HAP-1 (cell line): ENCODE measurements at regions not wholly inside any gene's neighbourhood (a gene's known extent, or its start where the extent isn't known, plus 50 kb on each side); places are given as distances from the start of the nearest gene placed in this dataset.
A peak's percentile ranks its signal among the peaks of the same experiment; 100 is the strongest.

Source experiments
- DNase-seq, 2 experiments: peaks; one replicate each; pipeline ENCODE4 v3.0.0-alpha.2; 2016 to 2020; ENCODE audit warnings: low spot score in 2 of 2
- H3K27me3 ChIP-seq: fragments of 250-450 bp; sonication (Bioruptor Pico); 2 replicates; pipeline ENCODE4 v1.5.1; 2020; ENCODE audit warnings: low read depth, mild to moderate bottlenecking, moderate library complexity
- H3K36me3 ChIP-seq: fragments of 250-450 bp; sonication (Bioruptor Pico); replicated peaks from 2 replicates; pipeline ENCODE4 v1.5.1; 2020; ENCODE audit warnings: mild to moderate bottlenecking
- H3K4me1 ChIP-seq: fragments of 250-450 bp; sonication (Bioruptor Pico); 2 replicates; pipeline ENCODE4 v1.5.1; 2020; ENCODE audit warnings: mild to moderate bottlenecking
- H3K4me3 ChIP-seq: fragments of 250-450 bp; sonication (Bioruptor Pico); 2 replicates; pipeline ENCODE4 v1.5.1; 2020; ENCODE audit warnings: mild to moderate bottlenecking, moderate library complexity
- H3K9me3 ChIP-seq: fragments of 250-450 bp; sonication (Bioruptor Pico); 2 replicates; pipeline ENCODE4 v1.5.1; 2020; ENCODE audit warnings: mild to moderate bottlenecking, moderate library complexity
- in situ Hi-C: fragments of 300-500 bp; cut with MboI; formaldehyde crosslinking; loops from 3 replicates; pipeline ENCODE4 v1.14.3; 2020; ENCODE audit warnings: low sequenced_read_pairs, inconsistent platforms, mixed read lengths

DNA sequence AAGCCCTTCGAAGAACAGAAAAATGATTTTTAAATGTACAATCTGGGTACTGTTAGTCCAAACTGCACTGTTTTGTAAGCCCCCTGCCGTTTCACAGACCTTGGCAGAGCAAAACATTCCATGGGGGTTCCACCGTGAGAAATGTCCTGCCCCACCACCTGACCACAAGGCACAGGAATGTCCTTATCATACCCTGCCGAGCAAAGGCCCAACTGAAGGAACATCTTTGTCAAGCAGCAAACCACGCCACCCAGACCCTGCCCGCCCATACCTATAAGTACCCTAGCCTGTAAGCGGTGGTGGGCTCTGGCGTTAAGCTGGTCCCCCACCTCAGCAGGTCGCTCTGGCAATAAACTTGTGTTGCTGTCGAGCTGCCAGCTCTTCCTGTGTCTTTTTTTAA, 181.6 kb upstream of the PZP start:
- H3K36me3 ChIP-seq = no peaks in the 10 kb centered on the region
- peaks cover 4% of the 10 kb centered on the region; the same call in 1 of the 2 replicates for H3K4me1 ChIP-seq
- H3K9me3 ChIP-seq = no peaks in the 10 kb centered on the region
- H3K4me3 ChIP-seq = no peak overlapping the region
- DNase-seq = no peak
- in situ Hi-C loops = no loop called here
- no peaks in the 10 kb centered on the region for H3K27me3 ChIP-seq

DNA sequence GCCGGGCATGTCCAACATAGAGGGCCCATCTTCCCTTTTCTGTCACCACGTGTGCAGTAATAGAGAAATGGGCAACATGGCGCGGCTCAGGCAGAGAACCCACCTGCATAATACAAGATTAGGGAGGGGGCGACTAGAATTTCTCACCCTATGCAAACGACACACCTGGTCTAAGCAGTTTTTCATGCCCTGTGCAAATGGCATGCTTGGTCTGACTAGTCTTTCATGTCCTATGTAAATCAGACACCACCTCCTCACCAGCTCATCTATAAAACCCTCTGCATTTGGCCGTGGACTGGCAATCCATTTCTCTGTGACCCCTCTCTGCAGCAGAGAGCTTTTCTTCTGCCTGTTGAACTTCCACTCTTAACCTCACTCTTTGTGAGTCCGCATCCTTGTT, 180.2 kb upstream of the PZP start:
- no peaks in the 10 kb centered on the region for H3K27me3 ChIP-seq
- H3K4me3 ChIP-seq = no peak overlapping the region
- no peak for DNase-seq
- no peaks in the 10 kb centered on the region for H3K36me3 ChIP-seq
- in situ Hi-C loops = no loop called here
- H3K9me3 ChIP-seq = no peaks in the 10 kb centered on the region
- H3K4me1 ChIP-seq = peaks cover 4% of the 10 kb centered on the region; the same call in 1 of the 2 replicates

DNA sequence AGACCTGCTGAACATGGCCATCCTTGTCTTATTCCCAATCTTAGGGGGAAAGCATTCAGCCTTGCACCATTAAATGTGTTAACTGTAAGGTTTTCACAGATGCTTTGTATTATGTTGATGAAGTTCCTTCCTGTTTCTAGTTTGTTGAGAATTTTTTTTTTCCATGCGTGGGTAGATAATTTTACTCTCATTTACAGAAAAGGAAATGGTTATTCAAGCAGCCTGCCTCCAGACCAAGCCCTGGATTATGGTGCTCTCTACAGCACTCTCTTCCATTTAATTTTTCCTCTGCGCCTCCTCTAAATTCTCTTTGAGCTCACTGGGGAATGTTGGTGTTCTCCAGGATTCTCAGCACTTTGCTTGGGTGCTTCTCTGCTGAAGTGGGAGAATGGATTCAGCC, 179.3 kb upstream of the PZP start:
- DNase-seq = no peak
- Histone ChIP-seq H3K36me3 (no peaks in the 10 kb centered on the region), H3K27me3 (no peaks in the 10 kb centered on the region), H3K4me3 (no peak overlapping the region), H3K4me1 (peaks cover 1% of the 10 kb centered on the region; the same call in 1 of the 2 replicates), H3K9me3 (no peaks in the 10 kb centered on the region)
- in situ Hi-C loops = no loop called here

DNA sequence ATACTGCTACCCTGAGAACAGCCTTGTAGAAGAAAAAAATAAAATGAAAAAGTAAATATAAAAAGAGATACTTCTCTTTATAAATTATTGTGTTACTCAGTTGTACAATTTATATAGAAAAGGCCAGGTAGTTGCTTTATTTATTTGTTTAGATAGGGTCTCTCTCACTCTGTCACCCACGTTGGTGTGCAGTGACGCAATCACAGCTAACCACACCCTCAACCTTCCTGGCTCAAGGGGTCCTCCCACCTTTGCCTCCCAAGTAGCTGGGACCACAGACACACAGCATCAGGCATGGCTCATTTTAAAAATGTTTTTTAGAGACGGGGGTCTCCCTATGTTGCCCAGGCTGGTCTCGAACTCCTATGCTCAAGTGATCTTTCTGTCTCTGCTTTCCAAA, 175.4 kb upstream of the PZP start:
- in situ Hi-C loops = no loop called here
- no peak for DNase-seq
- Histone ChIP-seq H3K4me1 (no peaks in the 10 kb centered on the region), H3K4me3 (no peak overlapping the region), H3K9me3 (no peaks in the 10 kb centered on the region), H3K27me3 (no peaks in the 10 kb centered on the region), H3K36me3 (no peaks in the 10 kb centered on the region)

DNA sequence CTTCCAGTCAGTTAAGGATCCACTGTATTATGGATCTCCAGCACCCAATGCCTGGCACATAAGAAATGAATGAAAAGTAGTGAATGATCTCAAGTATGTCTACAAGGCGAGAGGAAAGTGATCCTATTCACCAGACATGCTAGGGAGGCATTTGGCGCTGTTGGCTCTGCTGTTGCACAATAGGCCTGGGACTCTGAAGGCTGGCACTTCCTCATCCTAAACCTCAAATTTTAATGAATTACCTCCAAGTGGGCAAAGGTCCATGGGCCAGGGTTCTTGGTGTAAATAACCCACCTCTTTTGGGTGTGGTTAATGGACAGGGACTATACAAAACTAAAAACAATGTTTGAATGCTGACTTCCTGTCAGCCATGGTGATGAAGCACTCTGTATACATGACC, 173.4 kb upstream of the PZP start:
- DNase-seq = no peak
- H3K4me1 ChIP-seq = no peaks in the 10 kb centered on the region
- in situ Hi-C loops = no loop called here

DNA sequence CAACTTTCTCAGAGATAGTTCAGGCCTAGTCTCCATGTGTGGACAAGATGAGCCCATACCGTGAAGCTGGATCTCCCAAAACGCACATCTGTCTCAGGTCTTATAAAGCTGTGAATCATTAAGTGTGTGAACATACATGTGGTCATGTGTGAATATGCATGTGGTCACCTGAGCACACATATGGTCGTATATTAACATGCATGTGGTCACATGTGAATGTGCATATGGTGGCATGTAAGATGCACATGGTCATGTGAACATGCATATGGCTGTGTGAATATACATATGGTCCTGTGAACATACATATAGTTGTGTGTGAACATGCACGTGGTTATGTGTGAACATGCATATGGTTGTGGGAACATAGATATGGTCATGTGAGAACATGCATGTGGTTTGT, 172.5 kb upstream of the PZP start:
- Histone ChIP-seq H3K4me1 (no peaks in the 10 kb centered on the region), H3K4me3 (no peak overlapping the region), H3K36me3 (no peaks in the 10 kb centered on the region), H3K27me3 (no peaks in the 10 kb centered on the region), H3K9me3 (no peaks in the 10 kb centered on the region)
- in situ Hi-C loops = no loop called here
- DNase-seq = no peak

More for the DNA sequence above, 173.4 kb upstream of the PZP start:
- H3K4me3 ChIP-seq = no peak overlapping the region
- no peaks in the 10 kb centered on the region for H3K9me3 ChIP-seq
- H3K27me3 ChIP-seq = no peaks in the 10 kb centered on the region
- no peaks in the 10 kb centered on the region for H3K36me3 ChIP-seq

DNA sequence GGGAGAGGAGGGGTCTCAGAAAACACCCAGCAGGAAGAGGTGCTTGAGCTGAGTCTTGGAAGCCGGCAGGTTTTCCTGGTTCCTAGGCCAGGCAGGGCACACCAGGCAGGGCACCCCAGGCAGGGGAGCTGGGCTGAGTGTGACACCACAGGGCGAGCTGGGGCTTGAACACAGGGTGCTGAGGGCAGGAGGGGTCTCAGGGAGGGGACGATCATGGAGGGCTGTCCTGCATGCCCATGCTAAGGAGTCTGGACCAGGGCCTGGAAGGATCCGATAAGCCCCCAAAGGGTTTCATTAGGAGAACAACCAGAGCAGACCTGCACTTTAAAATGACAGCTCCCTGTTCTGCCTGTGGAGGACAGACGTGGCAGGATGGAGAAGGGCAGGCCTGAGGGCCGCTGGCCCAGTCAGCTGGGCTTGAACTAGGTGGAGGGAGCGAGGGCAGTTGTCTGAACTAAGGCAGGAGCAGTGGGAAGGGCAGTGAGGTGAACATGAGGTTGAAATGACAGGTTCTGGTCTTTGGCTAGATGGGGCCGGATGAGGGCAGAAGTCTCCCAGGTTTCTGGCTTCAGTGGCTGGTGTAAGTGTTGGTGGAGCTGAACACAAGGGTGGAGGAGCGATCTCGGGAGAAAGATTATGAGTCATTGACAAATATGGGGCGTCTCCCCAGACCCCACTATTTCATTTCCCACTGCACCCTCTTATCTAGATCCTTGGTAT, 171.0 kb upstream of the PZP start:
- H3K9me3 ChIP-seq = no peaks in the 10 kb centered on the region
- in situ Hi-C loops = no loop called here
- no peaks in the 10 kb centered on the region for H3K27me3 ChIP-seq
- no peaks in the 10 kb centered on the region for H3K36me3 ChIP-seq
- no peak overlapping the region for H3K4me3 ChIP-seq
- no peak for DNase-seq
- no peaks in the 10 kb centered on the region for H3K4me1 ChIP-seq

DNA sequence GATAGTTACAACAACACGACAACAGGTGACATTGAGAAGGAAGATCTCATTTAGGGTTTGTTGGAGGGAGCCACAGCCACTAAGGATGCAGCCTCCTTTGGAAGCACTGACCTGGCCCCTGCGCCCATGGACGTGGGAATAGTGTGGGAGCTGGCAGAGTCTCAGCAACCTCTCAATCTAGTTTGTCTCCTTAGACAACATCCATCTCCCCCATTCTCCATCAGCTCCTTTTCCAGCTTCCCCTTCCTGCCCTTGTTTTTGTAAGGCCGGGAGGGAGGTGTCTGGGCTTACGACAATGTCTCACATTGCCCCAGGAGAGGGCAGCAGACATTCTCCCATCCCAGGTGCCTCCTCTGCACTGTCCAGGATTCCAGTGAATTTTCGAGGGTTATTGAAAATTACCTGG, 170.2 kb upstream of the PZP start:
- Histone ChIP-seq H3K27me3 (no peaks in the 10 kb centered on the region), H3K4me3 (no peak overlapping the region), H3K4me1 (no peaks in the 10 kb centered on the region), H3K36me3 (no peaks in the 10 kb centered on the region), H3K9me3 (no peaks in the 10 kb centered on the region)
- in situ Hi-C loops = no loop called here
- peak in 1 of 2 experiments; percentile 40 for DNase-seq

DNA sequence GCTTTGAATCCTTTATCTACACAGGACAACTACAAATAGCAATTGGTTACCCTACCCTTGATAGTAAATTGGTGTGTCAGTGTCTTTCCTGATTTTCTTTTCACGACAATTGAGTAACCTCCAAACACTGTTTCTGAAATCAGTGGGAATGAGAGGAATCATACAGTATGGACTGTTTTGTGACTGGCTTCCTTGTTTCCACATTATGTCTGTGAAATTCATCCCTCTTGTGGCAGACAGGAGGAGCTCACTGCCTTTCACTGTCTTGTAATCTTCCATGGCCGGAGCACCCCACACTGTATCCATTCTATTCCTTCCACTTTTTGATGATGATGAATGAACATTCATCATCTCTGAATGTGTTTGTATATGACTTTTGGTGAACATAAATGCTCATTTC, 164.0 kb upstream of the PZP start:
- peak in 1 of 2 experiments; percentile 4 for DNase-seq
- Histone ChIP-seq H3K36me3 (no peaks in the 10 kb centered on the region), H3K27me3 (no peaks in the 10 kb centered on the region), H3K4me3 (no peak overlapping the region), H3K4me1 (no peaks in the 10 kb centered on the region), H3K9me3 (no peaks in the 10 kb centered on the region)
- in situ Hi-C loops = no loop called here

DNA sequence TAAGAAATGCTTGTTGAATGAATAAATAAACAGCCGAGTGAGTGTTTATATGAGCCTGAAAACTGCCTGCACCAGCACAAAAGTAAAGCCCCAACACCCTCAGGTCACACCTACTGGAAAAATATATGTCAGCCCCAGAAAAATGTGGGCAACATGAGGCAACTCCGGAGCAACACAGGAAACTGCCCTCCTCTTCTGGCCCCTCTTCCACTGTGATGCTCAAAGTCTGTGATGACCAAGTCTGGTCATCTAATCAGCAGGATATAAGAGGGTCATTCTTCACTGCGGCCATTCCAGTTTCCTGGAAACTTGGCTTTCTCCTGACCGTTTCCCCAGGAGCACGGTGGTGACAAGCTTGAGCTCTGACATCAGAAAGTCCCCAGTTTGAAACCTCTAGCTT, 159.6 kb upstream of the PZP start:
- Histone ChIP-seq H3K27me3 (no peaks in the 10 kb centered on the region), H3K36me3 (no peaks in the 10 kb centered on the region), H3K4me1 (peaks cover 12% of the 10 kb centered on the region), H3K9me3 (no peaks in the 10 kb centered on the region), H3K4me3 (no peak overlapping the region)
- in situ Hi-C loops = no loop called here
- no peak for DNase-seq

DNA sequence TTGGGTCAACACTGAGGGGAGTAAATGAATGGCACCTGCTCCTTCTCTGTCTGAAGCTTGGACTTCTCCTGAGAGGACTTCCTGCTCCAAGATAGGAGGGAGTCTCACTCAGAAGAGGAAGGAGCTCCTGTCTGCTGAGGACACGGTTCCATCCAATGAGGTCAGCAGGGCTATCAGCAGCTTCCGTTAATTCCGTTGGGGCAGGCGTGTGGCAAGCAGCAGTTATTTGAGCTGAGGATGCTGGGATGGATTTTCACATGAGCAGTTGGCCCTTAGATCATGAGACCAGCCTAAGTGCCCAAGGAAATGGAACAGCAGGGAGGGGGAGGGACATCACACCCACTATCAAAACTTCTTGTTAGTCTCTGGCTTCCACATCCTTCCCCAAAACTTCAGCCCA, 159.0 kb upstream of the PZP start:
- in situ Hi-C loops = no loop called here
- no peak for DNase-seq
- Histone ChIP-seq H3K4me1 (peaks cover 12% of the 10 kb centered on the region), H3K4me3 (no peak overlapping the region), H3K36me3 (no peaks in the 10 kb centered on the region), H3K27me3 (no peaks in the 10 kb centered on the region), H3K9me3 (no peaks in the 10 kb centered on the region)

DNA sequence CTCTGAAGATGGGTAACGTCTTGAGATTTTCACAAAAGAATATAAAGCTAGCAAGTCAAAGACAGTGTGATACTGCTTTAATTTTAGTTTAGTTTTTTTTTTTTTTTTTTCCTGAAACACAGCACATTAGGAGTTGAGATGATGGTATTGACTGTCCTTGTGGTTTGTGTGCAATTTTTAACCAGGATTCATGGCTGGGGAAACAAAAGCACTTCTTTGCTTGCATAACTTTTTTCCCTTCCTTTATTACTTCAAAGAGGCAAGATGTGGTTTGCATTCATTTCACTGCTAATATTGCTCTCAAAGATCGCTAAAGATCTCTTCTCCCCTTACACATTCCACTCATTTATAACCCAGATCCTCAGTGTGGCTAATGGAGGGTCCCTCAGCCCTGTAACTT, 157.1 kb upstream of the PZP start:
- Histone ChIP-seq H3K9me3 (no peaks in the 10 kb centered on the region), H3K4me1 (peaks cover 12% of the 10 kb centered on the region), H3K36me3 (no peaks in the 10 kb centered on the region), H3K27me3 (no peaks in the 10 kb centered on the region), H3K4me3 (no peak overlapping the region)
- no peak for DNase-seq
- in situ Hi-C loops = no loop called here

DNA sequence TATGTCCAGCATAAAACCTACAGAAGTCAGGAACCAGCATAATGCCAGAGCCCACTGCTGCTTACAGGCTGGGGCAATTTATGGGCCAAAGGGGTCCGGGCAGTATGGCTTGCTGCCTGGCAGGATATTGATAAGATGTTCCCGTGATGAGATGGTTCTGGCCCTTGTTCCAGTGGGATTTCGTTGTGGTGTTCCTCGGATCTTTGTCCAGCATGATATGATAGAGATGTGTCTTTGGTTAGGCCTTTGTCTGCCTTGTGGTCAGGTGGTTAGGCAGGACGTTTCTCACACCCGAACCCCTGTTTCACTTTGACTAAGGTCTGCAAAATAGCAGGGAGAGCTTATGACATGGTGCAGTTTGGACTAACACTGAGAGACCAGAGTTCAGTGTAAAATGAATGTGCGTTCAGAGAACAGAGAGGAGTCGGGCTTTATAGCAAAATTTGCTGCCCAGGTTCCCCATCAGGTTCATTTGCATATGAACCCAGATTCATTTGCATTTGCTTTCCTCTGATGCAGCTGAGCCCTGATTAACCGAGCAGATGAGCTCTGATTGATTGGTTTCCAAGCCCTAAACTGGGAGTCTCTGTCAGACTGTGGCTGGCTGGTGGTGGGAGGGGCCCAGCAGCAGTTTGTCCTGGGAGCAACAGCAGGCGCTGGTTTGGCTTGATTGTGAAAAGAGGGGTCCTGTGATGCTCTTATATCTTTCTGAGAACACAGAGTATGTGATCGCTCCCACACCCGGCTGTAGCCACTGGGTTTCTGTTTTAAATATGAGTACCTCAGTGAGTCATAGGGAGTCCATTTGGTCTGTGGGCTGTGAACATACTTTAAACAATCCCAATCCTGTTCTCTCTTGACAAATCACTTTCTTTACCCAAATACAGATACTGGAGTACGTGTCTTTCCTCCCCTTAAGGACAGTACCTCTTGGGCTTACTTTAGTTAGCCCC, 156.3 kb upstream of the PZP start:
- Histone ChIP-seq H3K27me3 (no peaks in the 10 kb centered on the region), H3K9me3 (no peaks in the 10 kb centered on the region), H3K36me3 (no peaks in the 10 kb centered on the region), H3K4me3 (no peak overlapping the region), H3K4me1 (peaks cover 12% of the 10 kb centered on the region)
- in situ Hi-C loops = no loop called here
- DNase-seq = peak; percentile 78 to 79

DNA sequence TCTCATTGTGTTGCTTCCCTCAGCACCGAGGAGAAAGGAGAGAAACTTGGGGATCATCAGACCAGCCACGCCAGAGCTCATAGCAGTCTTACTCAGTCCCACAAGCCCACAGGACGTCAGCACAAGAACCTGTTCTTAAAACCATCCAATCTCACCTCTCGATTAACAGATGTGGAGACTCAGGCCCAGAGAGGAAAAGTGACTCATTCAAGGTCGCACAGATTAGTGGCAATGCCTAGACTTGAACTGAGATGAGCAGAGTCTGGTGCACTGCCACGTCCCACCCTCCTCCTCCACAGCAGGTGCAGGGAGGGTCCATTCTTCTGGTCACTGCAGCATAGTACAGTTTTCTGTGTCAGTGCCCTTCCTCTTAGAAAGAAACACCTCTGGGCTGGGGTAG, 154.9 kb upstream of the PZP start:
- peaks cover 12% of the 10 kb centered on the region for H3K4me1 ChIP-seq
- DNase-seq = no peak
- no peaks in the 10 kb centered on the region for H3K27me3 ChIP-seq
- H3K4me3 ChIP-seq = no peak overlapping the region
- H3K9me3 ChIP-seq = no peaks in the 10 kb centered on the region
- H3K36me3 ChIP-seq = no peaks in the 10 kb centered on the region
- in situ Hi-C loops = no loop called here
